ENCODE measurements at regions not wholly inside any gene's neighbourhood (a gene's known extent, or its start where the extent isn't known, plus 50 kb on each side); places are given as distances from the start of the nearest gene placed in this dataset.
"Not testable (repeated sequence)": the region's sequence is repeated elsewhere in the genome, so short reads cannot be mapped to it uniquely, and the experiment has no call there.

- DNase-seq (ENCODE audit: low spot score) = no peak
- intact Hi-C loops (cut with DNase I) = no loop called here
Measured at GRCh38 chr3:69500604-69501003, 114.7 kb upstream of the FRMD4B start.

- intact Hi-C loops (cut with DNase I) = loop anchor here in 1 of 2 donors (5.0 kb wide), 1 partner anchor 278 kb away; no protein-coding TSS in a partner anchor
- DNase-seq (ENCODE audit: low spot score) = peak; percentile 92
Measured at GRCh38 chr3:69499899-69500421, 114.1 kb upstream of the FRMD4B start.

DNA sequence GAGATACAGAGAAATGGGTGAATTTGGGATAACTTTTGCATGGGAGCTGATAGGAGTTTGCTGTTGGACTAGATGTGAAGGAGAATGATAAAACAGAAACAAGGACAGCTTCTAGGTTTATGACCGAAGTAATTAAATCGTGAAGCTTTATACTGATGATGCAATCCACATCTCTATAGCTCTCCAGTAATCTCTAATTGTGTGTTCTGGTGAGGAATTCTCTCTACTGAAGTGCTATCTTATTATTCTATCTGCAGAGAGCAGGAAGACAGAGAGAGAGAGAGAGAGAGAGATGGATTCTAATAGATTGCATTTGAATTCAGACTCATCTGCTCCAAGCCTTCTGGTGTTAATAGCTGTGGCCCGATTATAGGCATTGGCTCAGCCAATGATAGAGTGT, 113.5 kb upstream of the FRMD4B start:
- DNase-seq (ENCODE audit: low spot score) = no peak
- intact Hi-C loops (cut with DNase I) = loop anchor here in 1 of 2 donors (5.0 kb wide), 1 partner anchor 277 kb away; no protein-coding TSS in a partner anchor

DNA sequence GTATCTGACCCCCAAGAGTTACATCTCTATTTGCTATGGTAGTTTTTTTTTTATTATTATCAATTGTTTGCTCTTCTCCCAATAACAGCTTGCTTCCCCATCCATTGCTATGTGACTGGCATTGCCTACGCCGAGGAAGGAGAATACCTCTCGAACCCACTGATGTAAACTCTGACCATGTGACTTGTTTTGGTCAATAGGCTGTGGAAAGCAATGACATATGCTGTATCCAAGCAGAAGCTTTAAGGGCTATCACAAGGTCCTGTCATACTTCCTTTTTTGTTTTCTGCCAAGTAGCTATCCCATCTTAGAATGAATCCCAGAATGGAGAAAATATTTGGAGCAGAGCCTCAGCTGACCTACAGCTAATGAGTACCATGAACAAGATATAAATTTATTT, 111.0 kb upstream of the FRMD4B start:
- intact Hi-C loops (cut with DNase I) = loop anchor here in 1 of 2 donors (5.0 kb wide), 1 partner anchor 275 kb away; no protein-coding TSS in a partner anchor
- DNase-seq (ENCODE audit: low spot score) = no peak

GRCh38 chr3:69494185-69494584, 108.3 kb upstream of the FRMD4B start:
- DNase-seq (ENCODE audit: low spot score) = no peak
- intact Hi-C loops (cut with DNase I) = no loop called here

DNA sequence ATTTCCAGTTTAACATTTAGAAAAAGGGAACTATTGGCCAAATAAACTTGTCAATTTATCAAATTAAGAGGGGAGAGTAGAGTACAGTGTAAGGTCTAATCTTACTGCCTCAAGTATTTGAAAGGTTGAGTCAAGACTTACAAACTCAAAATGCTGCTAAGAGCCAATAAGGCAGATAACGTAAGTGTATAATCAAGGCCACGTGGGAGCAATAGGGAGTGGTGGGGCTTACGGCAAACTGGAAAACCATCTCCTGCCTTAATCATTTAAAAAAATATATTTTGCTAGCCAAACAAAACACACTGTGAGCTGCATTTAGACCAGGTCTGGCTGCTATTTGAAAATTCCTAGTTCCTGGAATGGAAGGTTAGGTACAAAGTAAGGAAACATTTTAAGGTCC, 107.3 kb upstream of the FRMD4B start:
- DNase-seq (ENCODE audit: low spot score) = no peak
- intact Hi-C loops (cut with DNase I) = no loop called here

- no peak for DNase-seq (ENCODE audit: low spot score)
- intact Hi-C loops (cut with DNase I) = no loop called here
Measured at GRCh38 chr3:69491975-69492374, 106.1 kb upstream of the FRMD4B start.

- intact Hi-C loops (cut with DNase I) = no loop called here
- no peak for DNase-seq (ENCODE audit: low spot score)
Measured at GRCh38 chr3:69490971-69491370, 105.1 kb upstream of the FRMD4B start.

- intact Hi-C loops (cut with DNase I) = no loop called here
- DNase-seq (ENCODE audit: low spot score) = no peak
Measured at GRCh38 chr3:69490235-69490634, 104.3 kb upstream of the FRMD4B start.

DNA sequence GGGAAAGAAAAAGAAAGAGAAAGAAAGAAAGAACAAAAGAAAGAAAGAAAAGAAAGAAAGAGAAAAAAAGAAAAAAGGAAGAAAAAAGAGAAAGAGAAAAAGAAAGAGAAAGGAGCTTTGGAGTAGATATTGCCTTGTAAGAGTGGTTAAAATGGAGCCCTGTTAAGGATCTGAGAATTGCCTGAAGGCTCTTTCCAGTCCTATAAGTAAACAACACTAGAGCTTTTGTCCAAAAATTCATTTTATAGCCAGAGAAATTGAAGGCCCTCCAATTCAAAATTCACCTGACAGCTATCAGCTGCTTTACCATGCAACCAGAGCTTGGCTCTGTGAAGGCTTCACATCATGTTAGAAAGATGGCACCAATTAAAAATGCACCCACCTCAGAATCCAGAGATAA, 102.1 kb upstream of the FRMD4B start:
- DNase-seq (ENCODE audit: low spot score) = no peak
- intact Hi-C loops (cut with DNase I) = no loop called here

GRCh38 chr3:69485489-69485888, 99.6 kb upstream of the FRMD4B start:
- intact Hi-C loops (cut with DNase I) = no loop called here

GRCh38 chr3:69484507-69485393, 98.9 kb upstream of the FRMD4B start:
- intact Hi-C loops (cut with DNase I) = no loop called here
- DNase-seq (ENCODE audit: low spot score) = no peak

More at GRCh38 chr3:69485489-69485888, 99.6 kb upstream of the FRMD4B start:
- no peak for DNase-seq (ENCODE audit: low spot score)

DNA sequence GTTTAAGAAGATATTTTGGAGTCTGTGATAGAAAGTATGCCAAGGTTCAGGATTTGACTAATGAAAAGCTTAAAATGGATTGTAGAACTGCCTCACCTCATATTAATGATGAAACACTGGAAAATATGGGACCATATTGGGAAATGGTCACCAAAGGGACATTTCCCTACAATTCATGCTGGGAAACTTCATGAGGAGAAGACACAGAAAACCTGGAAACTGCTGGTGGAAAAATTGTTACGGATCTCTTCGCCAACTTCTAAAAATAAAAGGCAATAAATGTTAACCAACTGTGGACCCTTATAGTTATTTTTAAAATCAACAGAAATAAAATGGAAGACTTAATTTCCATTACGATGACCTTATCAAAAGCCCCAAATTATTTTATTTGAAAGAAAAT, 97.6 kb upstream of the FRMD4B start:
- no peak for DNase-seq (ENCODE audit: low spot score)
- intact Hi-C loops (cut with DNase I) = no loop called here

DNA sequence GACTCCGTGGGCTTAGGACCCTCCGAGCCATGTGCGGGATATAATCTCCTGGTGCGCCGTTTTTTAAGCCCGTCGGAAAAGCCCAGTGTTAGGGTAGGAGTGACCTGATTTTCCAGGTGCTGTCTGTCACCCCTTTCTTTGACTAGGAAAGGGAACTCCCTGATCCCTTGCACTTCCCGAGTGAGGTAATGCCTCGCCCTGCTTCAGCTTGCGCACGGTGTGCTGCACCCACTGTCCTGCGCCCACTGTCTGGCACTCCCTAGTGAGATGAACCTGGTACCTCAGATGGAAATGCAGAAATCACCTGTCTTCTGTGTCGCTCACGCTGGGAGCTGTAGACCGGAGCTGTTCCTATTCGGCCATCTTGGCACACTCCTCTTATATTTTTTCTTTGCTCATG, 95.1 kb upstream of the FRMD4B start:
- DNase-seq (ENCODE audit: low spot score) = not testable (repeated sequence)
- intact Hi-C loops (cut with DNase I) = loop anchor here in 1 of 2 donors (2.0 kb wide), 1 partner anchor 34 kb away; no protein-coding TSS in a partner anchor

- no peak for DNase-seq (ENCODE audit: low spot score)
- intact Hi-C loops (cut with DNase I) = no loop called here
Measured at GRCh38 chr3:69474186-69474585, 88.3 kb upstream of the FRMD4B start.

GRCh38 chr3:69472093-69472492, 86.2 kb upstream of the FRMD4B start:
- intact Hi-C loops (cut with DNase I) = no loop called here
- no peak for DNase-seq (ENCODE audit: low spot score)

DNA sequence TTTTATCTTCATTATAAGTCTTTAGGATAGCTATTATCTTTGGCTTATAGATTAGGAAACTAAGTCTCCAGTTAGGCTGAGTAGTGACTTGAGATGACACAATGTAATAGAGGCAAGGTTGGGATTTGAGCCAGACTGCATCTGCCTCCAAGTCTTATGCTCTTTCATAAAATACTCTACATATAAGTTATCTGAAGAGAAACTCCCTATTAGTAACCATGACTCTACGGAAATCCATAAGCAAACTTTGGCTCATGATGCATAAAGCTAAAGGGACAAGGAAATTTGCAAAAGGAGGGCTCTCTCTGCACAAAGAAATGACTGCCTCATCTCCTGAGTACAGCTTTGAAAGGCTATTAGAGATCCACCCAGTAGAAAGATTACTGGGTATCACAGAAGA, 77.6 kb upstream of the FRMD4B start:
- intact Hi-C loops (cut with DNase I) = no loop called here
- no peak for DNase-seq (ENCODE audit: low spot score)

DNA sequence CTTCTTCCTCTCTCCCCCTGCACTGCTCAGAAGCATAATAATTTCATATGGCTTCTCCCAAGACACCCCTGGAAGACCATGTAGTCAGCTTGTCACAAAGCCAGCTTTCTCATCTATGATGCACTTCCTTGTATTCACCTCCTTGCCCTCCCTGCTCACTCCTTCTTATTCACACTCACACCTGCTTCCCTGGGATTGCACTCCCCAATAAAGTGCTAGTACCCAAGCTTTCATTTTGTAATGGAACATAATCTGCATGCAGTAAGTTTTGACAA, 76.9 kb upstream of the FRMD4B start:
- no peak for DNase-seq (ENCODE audit: low spot score)
- intact Hi-C loops (cut with DNase I) = no loop called here

- DNase-seq (ENCODE audit: low spot score) = no peak
- intact Hi-C loops (cut with DNase I) = no loop called here
Measured at GRCh38 chr3:69462022-69462825, 76.3 kb upstream of the FRMD4B start.

GRCh38 chr3:69460034-69460433, 74.1 kb upstream of the FRMD4B start:
- DNase-seq (ENCODE audit: low spot score) = no peak
- intact Hi-C loops (cut with DNase I) = no loop called here

Measured in posterior vena cava (tissue), 2 donors.